Frontal cortex (tissue), 3 donors: ENCODE measurements at regions not wholly inside any gene's neighbourhood (a gene's known extent, or its start where the extent isn't known, plus 50 kb on each side); places are given as distances from the start of the nearest gene placed in this dataset.
"Not testable (repeated sequence)": the region's sequence is repeated elsewhere in the genome, so short reads cannot be mapped to it uniquely, and the experiment has no call there.

Experiments
- DNase-seq, 2 donors: peaks; one replicate each; pipeline ENCODE4 v3.0.0; 2012; ENCODE audit warnings: low spot score in 2 of 2
- FAIRE-seq: peaks from 2 replicates; lab custom pipeline; 2012; peaks lifted over from hg19 to GRCh38; lab: Jason Lieb, UNC
- donor health status: control.
- donor health status: control.
- donor health status: control.

DNA sequence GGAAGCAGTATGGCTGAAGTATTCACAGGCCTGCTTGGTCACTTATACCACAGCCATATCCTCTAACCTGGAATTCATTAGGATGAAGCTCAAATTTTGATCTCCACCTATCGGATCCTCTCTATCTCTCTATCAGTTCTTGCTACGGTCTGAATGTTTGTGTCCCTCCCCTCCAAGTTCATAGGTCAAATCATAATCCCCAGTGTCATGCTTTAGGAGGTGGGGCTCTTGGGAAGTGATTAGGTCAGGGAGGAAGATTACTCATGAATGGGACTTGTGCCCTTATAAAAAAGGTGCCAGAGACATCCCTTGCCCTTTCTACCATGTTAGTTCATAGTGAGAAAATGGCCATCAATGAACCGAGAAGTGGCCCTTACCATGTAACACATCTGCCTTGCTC lies 190.8 kb upstream of the MYLIP start:
- DNase-seq (no peak), FAIRE-seq (no peak)

DNA sequence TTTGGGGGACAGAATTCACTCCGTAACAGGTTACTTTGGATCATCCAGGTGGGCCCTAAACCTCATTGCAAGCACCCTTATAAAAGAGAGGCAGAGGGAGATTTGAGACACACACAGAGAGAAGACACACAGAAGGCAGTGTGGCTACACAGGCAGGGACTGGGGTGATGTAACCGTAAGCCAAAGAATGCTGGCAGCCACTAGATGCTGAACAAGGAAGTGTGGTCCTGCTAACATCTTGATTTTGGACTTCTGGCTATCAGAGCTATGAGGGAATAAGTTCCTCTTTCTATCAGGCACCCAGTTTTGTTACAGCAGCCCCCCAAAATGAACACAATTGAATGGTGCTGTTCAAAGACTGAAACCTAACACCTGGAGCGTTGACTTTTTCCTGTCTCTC lies 191.3 kb upstream of the MYLIP start:
- no peak for DNase-seq
- no peak for FAIRE-seq

DNA sequence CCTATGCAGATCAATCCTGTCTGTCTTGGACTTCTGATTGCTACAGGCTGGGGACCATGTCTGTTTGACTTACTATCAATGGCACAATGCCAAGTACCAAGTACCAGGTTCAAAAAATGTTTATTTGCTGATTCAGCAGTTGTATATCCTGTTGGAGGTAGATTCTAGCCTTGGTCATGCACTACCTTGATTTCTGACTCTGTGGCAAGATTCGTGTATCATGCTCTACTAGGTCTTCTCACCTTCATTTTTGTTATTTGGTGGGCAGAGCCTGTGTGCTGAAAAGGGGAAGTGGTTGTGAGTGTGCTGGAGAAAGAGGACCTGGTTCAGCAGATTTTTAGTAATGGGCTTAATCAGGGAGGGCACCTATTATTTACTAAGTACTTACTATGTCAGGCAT lies 192.4 kb upstream of the MYLIP start:
- FAIRE-seq (no peak), DNase-seq (no peak)

DNA sequence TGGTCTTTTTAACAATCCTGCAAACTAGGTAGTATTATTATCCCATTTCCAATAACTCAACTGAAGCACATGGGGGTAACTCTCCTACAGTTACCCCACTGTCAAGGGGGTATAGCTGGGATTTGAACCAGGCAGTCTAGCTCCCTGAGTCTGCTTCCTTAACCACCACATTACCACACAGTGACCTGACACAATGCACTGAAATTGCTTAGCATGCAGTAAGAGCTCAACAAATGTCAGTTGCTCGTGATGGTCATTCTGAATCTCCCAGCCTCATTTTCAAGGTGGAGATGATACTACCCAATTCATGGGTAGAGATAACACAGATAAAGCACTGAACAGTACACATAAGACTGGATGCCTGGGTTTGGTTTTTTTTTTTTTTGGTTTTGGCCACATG lies 193.2 kb upstream of the MYLIP start:
- DNase-seq: no peak
- no peak for FAIRE-seq

DNA sequence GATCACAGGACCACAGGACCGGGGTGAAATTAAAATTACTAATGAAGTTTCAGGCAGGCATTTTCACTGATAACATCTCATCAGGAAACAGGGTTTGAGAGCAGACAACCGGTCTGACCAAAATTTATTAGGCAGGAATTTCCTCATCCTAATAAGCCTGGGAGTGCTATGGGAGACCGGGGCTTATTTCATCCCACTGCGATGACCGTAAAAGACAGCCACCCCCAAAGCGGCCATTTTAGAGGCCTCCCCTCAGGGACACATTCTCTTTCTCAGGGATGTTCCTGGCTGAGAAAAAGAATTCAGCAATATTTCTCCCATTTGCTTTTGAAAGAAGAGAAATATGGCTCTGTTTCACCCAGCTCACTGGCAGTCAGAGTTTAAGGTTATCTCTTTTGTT lies 197.2 kb upstream of the MYLIP start:
- not testable (repeated sequence) for FAIRE-seq, DNase-seq

DNA sequence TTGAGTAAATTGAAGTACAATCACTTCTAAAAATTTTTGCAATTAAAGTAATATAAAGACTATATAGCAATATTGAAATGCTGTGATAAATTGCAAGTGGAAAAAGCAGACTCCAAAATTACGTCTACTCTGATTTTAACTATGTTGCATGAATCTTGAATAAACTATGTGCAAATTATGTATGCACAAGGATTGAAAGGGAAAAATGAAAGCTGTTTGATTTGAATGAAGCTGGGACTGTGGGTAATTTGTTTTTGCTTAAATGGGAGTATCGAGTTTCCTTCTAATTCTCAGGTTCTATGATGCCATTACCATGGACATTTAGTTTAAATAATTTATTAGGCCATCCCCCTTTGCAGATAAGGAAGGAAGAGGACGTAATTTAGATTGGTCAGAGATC lies 198.7 kb upstream of the MYLIP start:
- no peak for FAIRE-seq
- DNase-seq: no peak

DNA sequence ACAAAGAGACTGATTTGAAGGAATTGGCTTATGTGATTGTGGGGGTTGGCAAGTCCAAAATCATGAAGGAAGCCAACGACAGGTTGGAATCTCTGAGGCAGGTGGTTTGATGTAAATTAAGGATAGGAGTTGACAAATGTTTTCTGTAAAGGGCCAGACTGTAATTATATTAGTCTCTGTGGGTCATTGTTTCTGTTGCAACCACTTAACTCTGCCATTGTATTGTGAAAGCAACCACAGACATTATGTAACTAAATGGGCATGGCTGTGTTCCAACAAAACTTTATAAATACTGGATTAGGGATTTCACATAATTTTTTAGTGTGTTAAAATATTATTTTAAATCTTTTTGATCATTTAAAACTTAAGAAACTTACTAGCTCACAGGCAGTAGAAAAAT lies 199.2 kb upstream of the MYLIP start:
- no peak for FAIRE-seq
- DNase-seq: no peak

DNA sequence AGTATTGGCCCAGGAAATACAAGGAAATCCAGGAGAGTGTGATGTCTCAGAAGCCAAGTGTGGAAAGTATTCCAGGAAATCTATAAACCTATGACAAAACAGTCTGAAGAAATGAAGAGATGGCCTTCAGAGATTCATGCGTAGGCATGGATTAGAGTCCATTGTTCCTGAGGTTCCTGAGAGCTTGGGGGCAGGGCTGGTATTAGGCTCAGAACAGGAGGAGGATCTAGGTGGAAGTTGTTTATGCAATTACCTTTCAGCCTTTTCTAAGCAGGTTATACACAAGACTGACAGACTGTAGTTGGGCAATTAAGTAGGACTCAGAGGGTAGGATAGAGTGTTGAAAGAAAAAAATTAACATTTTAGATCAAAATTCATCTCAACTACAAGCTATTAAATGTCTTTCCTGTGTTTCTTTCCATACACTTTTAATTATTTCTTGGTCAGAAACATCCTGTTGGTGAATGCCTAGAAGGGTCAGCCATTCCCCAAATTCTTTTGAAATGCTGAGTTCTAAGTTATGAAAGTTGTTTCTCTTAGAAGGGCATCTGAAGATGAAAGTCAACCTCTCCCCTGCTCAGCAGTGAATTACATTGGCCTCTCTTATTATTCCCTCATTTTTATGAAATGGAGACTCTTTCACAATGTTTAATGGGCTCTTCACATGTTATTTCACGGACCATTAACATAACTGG lies 201.2 kb upstream of the MYLIP start:
- no peak for FAIRE-seq

DNA sequence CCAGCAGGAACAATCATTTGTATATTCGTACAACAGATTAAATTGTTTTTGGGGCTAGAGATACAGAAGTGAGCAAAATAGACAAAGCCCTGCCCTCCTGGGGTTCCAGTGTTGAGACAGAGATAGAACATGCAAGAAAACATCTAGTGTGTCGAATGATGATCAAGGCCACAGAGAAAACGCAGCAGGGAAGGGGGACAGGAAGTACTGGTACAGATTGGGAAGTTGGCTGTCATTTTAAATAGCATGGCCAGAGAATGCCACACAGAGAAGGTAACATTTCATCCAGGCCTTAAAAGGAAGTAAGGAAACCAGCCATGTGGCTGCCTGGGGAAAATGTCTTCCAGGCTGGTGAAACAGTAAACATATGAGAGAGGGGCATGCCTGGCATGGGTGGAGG lies 202.6 kb upstream of the MYLIP start:
- no peak for DNase-seq
- no peak for FAIRE-seq

More for the DNA sequence above, 201.2 kb upstream of the MYLIP start:
- DNase-seq: no peak

DNA sequence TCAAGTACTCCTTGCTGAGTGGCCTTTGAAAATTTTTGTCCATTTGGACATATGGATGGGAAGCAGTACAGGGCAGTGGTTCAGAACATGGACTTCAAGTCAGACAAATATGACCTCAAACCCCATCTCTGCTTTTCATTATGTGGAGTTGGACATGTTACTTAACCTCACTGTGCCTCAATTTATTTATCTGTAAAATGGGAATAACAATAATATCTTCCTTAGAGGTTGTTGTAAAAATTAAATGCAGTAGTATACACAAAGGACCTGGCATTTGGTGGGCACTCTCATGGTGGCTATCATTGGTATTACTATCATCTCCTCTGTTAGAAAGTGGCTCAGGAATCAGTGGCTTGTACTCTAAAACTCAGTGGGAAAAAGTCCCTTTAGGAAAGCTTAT lies 204.0 kb upstream of the MYLIP start:
- FAIRE-seq: no peak

DNA sequence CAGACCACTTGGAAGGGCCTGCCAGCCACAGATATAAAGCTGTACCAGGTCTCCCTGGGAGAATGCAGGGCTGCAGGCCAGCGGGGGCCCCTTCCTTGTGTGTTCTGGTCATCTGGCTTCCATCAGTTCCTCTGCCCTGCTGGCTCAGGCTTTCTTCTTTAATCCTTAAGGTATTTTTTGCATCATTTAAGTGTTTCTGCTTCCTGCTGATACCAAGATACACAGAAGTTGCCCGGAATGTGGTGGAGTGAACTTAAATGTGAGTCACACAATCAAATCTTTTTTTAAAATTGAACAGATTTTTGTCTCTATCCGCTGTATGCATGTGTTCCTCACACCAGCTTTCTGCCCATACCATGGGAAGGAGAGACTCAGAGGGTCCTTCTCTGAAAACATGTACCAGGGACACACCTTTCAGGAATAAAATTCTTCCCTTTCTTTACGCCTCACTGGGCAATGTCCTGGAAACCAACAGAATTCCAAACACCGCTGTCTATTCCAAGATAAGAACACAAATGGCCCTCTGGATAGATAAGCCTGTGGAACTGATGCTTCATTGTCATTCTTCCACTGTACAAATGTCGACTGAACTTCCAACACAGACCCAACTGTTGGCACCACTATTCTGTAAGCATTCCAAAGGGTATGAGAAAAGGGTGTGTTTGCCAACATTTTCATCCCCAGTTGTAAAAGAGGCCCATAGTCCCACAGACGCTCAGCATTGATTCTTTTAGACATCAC lies 206.2 kb upstream of the MYLIP start:
- no peak for DNase-seq
- FAIRE-seq: no peak

More for the DNA sequence above, 204.0 kb upstream of the MYLIP start:
- DNase-seq: no peak

DNA sequence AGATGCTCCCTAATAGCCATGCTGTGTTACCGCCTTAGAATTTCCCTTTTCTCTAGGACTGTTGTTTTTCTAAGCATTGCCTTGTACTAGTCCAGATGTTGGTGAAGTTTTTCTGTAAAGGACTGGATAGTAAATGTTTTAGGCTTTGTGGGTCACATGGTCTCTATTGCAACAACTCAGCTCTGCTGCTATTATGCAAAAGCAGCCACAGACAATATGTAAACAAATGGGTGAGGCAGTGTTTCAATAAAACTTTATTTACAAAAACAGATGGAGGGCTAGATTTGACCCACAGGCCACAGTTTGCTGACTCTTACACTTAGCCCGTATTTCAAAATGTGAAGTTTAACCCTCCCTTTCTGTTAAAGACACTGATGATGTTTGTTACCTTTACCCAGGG lies 207.6 kb upstream of the MYLIP start:
- FAIRE-seq: no peak

DNA sequence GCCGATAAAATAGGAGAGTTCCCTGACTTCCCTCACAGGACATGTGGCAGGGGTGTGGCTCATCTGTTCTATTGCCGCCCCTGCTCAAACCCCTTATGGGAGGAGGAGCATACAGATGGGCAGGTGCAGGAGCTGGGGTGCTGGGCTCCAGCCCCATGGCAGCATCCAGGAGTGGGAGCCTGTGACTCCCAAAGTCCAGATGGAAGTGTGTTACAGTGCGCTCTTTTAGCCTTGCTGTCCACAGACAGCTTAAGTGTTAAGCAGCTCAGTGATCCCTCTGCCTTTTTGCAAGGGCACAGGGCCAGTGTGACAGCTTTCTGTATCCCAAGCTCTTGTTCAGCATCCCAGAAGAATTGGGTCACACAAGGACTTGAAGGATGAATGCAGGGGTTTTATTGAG lies 212.3 kb upstream of the MYLIP start:
- no peak for DNase-seq
- FAIRE-seq: no peak

More for the DNA sequence above, 207.6 kb upstream of the MYLIP start:
- DNase-seq: no peak

DNA sequence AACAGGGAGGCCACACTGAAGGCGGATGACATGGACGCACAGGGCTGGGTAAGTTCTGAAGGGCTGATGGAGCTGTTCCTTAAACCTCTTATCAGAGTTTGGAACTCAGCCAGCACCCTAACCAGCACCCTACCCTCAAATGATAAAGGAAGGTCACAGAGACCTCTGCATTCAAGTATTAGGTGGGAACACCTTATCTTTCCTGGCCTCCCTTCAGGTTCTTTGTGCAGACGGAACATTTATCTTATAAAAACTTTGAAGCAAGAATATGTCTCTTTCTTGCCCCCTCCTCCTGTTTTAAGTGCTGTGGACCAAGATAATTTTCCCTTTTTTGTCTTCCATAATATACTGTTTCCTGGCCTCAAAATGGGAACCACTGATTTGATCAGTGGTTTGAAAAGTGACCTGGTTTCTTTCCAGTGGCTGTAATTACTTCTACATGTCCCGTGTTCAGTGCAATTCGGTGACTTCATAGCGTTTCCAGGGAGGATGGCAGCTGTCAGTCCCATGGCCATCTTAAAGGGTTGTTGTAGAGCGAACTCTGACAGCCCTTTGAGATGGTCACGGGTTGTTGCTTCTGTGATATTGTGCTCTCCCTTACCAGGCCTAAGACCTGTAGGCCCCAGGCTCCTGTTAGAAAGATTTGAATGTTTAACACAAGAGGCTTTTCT lies 213.2 kb upstream of the MYLIP start:
- DNase-seq: no peak
- FAIRE-seq: no peak

DNA sequence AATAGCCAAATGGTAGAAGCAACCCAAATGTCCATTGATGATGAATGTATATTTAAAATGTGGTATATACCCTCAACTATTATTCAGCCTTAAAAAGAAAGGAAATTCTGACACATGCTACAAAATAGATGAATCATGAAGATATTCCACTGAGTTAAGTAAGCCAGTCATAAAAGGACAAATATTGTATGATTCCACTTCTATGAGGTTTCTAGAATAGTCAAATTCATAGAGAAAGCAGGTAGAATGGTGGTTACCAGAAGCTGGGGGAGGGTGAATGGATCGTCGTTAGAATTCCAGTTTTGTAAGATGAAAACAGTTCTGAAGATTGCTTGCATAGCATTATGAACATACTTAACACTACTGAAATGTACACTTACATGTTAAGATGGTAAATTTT lies 214.3 kb upstream of the MYLIP start:
- no peak for DNase-seq
- no peak for FAIRE-seq

DNA sequence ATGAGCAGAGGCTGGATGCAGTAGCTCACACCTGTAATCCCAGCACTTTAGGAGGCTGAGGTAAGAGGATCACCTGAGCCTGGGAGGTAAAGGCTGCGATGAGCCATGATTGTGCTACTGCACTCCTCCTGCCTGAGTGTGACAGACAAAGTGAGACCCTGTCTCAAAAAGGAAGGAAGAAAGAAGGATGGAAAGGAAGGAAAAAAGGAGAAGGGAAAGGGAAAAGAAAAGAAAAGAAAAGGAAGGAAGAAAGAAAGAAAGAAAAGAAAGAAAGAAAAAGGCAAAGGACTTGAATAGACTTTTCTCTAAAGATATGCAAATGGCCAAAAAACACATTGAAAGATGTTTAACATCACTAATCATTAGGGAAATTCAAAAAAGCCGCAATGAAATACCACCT lies 215.3 kb upstream of the MYLIP start:
- DNase-seq: no peak
- no peak for FAIRE-seq

DNA sequence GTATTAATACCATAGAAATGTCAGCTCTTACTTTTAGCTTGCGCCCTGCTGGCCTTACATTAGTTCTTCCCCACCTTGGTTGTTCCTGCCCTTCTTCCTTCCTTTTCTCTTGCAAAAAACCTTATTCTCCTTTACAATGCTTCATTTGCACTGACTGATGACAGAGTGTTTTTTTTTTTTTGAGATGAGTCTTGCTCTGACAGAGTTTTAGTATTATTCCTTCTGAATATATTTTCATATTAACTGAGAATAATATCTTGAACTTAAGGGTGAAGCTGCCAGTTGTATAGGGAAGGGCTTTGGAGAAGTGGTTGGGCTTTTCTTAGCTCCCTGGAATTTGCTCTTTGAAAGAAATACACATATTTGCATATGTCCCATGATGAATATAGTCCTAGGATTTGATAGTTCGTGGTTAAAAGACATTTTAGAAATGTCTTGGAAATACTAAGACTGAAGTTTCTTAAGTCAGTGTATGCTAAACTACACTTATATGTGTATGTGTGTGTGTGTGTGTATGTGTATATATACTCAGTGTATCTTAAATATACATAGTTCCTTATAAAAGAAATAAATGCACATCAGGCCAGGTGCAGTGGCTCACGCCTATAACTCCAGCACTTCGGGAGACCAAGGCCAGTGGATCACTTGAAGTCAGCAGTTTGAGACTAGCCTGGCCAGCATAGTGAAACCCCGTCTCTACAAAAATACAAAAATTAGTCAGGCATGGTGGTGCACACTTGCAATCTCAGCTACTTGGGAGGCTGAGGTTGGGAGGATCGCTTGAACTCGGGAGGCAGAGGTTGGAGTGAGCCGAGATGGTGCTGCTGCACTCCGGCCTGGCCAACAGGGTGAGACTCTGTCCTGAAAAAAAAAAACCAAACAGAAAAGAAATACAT lies 216.1 kb upstream of the MYLIP start:
- no peak for FAIRE-seq

DNA sequence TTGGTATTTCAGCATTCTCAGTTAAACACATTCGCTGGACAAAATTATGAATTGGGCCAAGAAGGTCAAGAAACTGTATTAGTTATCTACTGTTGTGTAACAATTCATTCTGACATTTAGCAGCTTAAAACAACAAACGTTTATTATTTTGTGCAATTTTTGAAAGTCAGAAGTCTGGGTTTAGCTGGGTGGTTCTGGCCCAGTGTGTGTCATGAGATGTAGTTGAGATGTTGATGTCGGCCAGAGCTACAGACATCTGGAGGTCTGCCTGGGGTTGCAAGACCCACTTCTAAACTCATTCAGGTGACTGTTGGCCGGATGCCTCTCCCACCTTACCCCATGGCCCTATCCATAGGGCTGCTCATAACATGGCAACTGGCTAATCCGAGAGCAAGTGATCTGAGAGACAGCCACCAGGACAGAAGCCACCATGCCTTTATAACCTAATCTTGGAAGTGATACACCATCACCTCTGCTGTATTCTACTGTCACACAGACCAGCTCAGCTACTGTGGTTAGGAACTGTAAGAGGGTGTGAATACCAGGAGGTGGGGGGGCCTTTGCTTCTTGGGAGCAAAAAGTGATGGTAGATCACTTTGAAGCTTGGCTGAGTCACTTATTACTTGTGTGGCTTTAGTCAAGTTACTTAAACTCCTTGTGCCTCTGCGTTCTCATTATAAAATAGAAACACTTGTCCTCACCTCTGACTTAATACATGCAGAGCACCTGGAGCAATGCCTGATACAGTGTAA lies 217.0 kb upstream of the MYLIP start:
- no peak for DNase-seq
- FAIRE-seq: no peak

More for the DNA sequence above, 216.1 kb upstream of the MYLIP start:
- no peak for DNase-seq

DNA sequence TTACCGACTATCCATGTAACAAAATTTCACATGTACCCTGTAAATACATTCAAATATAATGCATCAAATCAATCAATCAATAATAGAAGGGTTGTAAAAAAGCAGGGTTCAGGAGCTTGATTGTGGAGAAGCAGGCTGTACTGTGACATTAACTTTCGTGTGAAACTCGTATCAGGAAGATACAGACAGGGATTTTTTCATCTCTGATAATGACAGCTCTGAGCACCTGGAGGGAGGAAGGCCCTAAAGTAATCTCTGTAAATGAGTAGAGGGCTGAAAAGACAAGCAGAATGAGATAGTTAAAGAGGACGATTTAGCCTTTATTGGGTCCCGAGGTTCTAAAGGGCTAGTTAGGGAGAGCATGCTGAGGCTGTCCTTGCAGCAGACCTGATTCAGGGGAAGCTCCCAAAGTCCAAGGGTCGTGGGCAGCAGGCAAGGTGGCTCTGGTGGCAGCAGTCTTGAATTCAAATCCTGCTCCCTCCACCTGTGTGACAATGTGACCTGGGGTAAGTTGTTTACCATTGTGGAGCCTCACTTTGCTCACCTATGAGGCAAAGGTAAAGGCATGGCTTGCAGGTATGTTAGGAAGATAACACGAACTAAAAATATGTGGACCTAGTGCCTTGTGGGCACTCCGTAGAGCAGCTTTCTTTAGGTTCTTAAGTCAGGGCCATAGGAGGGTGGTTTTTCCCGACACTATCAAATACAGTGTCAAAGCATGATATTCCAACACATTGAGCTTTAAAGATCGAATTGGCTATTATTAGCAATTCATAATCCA lies 219.4 kb upstream of the MYLIP start:
- FAIRE-seq: no peak
- no peak for DNase-seq
